H9 (cell line): ENCODE measurements at regions not wholly inside any gene's neighbourhood (a gene's known extent, or its start where the extent isn't known, plus 50 kb on each side); places are given as distances from the start of the nearest gene placed in this dataset.

Experiments used
- DNase-seq: peaks from one replicate; pipeline ENCODE4 v3.0.0-alpha.2; 2017
- H2AFZ ChIP-seq: one replicate; pipeline ENCODE4 v1.6.1; 2013; ENCODE audit warnings: mild to moderate bottlenecking, low read length, control low read depth, moderate library complexity
- H2AK5ac ChIP-seq: 2 replicates; pipeline ENCODE4 v1.6.1; 2013; ENCODE audit warnings: low read length, control low read depth, mixed read lengths; ENCODE audit not compliant: insufficient read length
- H2BK120ac ChIP-seq: one replicate; pipeline ENCODE4 v1.6.1; 2013; ENCODE audit warnings: low read depth, mild to moderate bottlenecking, low read length, control low read depth, inconsistent platforms; ENCODE audit not compliant: poor library complexity, severe bottlenecking
- H2BK12ac ChIP-seq: 2 replicates; pipeline ENCODE4 v1.6.1; 2013; ENCODE audit warnings: low read length, control low read depth, mixed read lengths, low read depth; ENCODE audit not compliant: insufficient read length
- H2BK15ac ChIP-seq: 2 replicates; pipeline ENCODE4 v1.6.1; 2013; ENCODE audit warnings: low read depth, low read length, control low read depth
- H2BK20ac ChIP-seq: one replicate; pipeline ENCODE4 v1.6.1; 2013; ENCODE audit warnings: low read depth, mild to moderate bottlenecking, low read length, control low read depth, inconsistent platforms; ENCODE audit not compliant: poor library complexity, severe bottlenecking
- H2BK5ac ChIP-seq: 2 replicates; pipeline ENCODE4 v1.6.1; 2013; ENCODE audit warnings: low read length, control low read depth, mixed read lengths; ENCODE audit not compliant: insufficient read length
- H3K14ac ChIP-seq: 2 replicates; pipeline ENCODE4 v1.6.1; 2013; ENCODE audit warnings: low read length, control low read depth; ENCODE audit not compliant: insufficient read depth
- H3K18ac ChIP-seq: 2 replicates; pipeline ENCODE4 v1.6.1; 2013; ENCODE audit warnings: low read depth, mild to moderate bottlenecking, mixed read lengths, low read length, control low read depth; ENCODE audit not compliant: insufficient read length
- H3K23ac ChIP-seq: 2 replicates; pipeline ENCODE4 v1.6.1; 2013; ENCODE audit warnings: low read length, control low read depth, mixed read lengths, low read depth; ENCODE audit not compliant: insufficient read length
- H3K23me2 ChIP-seq: 2 replicates; pipeline ENCODE4 v1.6.1; 2013; ENCODE audit warnings: low read depth, mild to moderate bottlenecking, mixed read lengths, low read length, control low read depth; ENCODE audit not compliant: insufficient read length, poor library complexity, severe bottlenecking
- H3K27ac ChIP-seq: 2 replicates; pipeline ENCODE4 v1.5.1; 2013; ENCODE audit warnings: low read length, control low read depth, mixed read lengths, low read depth; ENCODE audit not compliant: insufficient read length
- H3K27me3 ChIP-seq: 2 replicates; pipeline ENCODE4 v1.6.1; 2013; ENCODE audit warnings: low read length, control low read depth, inconsistent platforms; ENCODE audit not compliant: insufficient read depth
- H3K4ac ChIP-seq: 2 replicates; pipeline ENCODE4 v1.6.1; 2013; ENCODE audit warnings: low read depth, mild to moderate bottlenecking, control low read depth, inconsistent platforms, low read length, moderate library complexity
- H3K4me1 ChIP-seq: 2 replicates; pipeline ENCODE4 v1.6.1; 2013; ENCODE audit warnings: low read length, control low read depth, inconsistent platforms; ENCODE audit not compliant: insufficient read depth
- H3K4me2 ChIP-seq: 2 replicates; pipeline ENCODE4 v1.6.1; 2013; ENCODE audit warnings: low read length, control low read depth, mixed read lengths; ENCODE audit not compliant: insufficient read length, insufficient read depth
- H3K56ac ChIP-seq: 2 replicates; pipeline ENCODE4 v1.6.1; 2013; ENCODE audit warnings: low read depth, mild to moderate bottlenecking, mixed read lengths, low read length, control low read depth; ENCODE audit not compliant: insufficient read length
- H3K79me1 ChIP-seq: 2 replicates; pipeline ENCODE4 v1.6.1; 2013; ENCODE audit warnings: low read depth, mild to moderate bottlenecking, moderate library complexity, low read length, control low read depth, inconsistent platforms; ENCODE audit not compliant: insufficient read depth, poor library complexity, severe bottlenecking
- H3K79me2 ChIP-seq: 2 replicates; pipeline ENCODE4 v1.6.1; 2013; ENCODE audit warnings: low read length, control low read depth, inconsistent platforms; ENCODE audit not compliant: insufficient read depth
- H3K9ac ChIP-seq: 2 replicates; pipeline ENCODE4 v1.6.1; 2013; ENCODE audit warnings: low read length, control low read depth, mixed read lengths; ENCODE audit not compliant: insufficient read length; ENCODE audit errors: extremely low read depth
- H3K9me3 ChIP-seq: one replicate; pipeline ENCODE4 v1.6.1; 2013; ENCODE audit warnings: low read depth, low read length, inconsistent platforms; ENCODE audit not compliant: control insufficient read depth
- H3T11ph ChIP-seq: one replicate; pipeline ENCODE4 v1.6.1; 2013; ENCODE audit warnings: mild to moderate bottlenecking, low read length, control low read depth, inconsistent platforms
- H4K20me1 ChIP-seq: one replicate; pipeline ENCODE4 v1.6.1; 2013; ENCODE audit not compliant: control insufficient read depth, insufficient read length, insufficient read depth
- H4K5ac ChIP-seq: 2 replicates; pipeline ENCODE4 v1.6.1; 2013; ENCODE audit warnings: low read depth, mild to moderate bottlenecking, mixed read lengths, low read length, control low read depth; ENCODE audit not compliant: insufficient read length
- H4K8ac ChIP-seq: replicated peaks from 2 replicates; pipeline ENCODE4 v1.6.1; 2013; ENCODE audit warnings: low read length, control low read depth, mixed read lengths, low read depth; ENCODE audit not compliant: insufficient read length
- H4K91ac ChIP-seq: 2 replicates; pipeline ENCODE4 v1.6.1; 2013; ENCODE audit warnings: low read depth, mild to moderate bottlenecking, moderate library complexity, mixed read lengths, low read length, control low read depth; ENCODE audit not compliant: insufficient read length
- H3K27ac Mint-ChIP-seq, 3 experiments: 2 replicates in 2 of 3; 3 replicates in 1 of 3; pipeline ENCODE4 v1.8.0; 2020 to 2021; ENCODE audit warnings: mixed read lengths in 3 of 3, mild to moderate bottlenecking in 1 of 3, moderate library complexity in 1 of 3
- H3K27me3 Mint-ChIP-seq: 2 replicates; pipeline ENCODE4 v1.8.0; 2021; ENCODE audit warnings: low read depth, mild to moderate bottlenecking, moderate library complexity, mixed read lengths
- H3K36me3 Mint-ChIP-seq, 3 experiments: 2 replicates in 2 of 3; 3 replicates in 1 of 3; pipeline ENCODE4 v1.8.0; 2020 to 2021; ENCODE audit warnings: low read depth in 3 of 3, mixed read lengths in 3 of 3; ENCODE audit not compliant: insufficient read depth in 1 of 3
- H3K4me1 Mint-ChIP-seq, 2 experiments: 2 replicates each; pipeline ENCODE4 v1.8.0; 2020; ENCODE audit warnings: mixed read lengths in 2 of 2
- H3K4me3 Mint-ChIP-seq, 2 experiments: 2 replicates in 1 of 2; 3 replicates in 1 of 2; pipeline ENCODE4 v1.8.0; 2020 to 2021; ENCODE audit warnings: mild to moderate bottlenecking in 2 of 2, mixed read lengths in 2 of 2, moderate library complexity in 1 of 2
- H3K9me3 Mint-ChIP-seq, 2 experiments: 2 replicates in 1 of 2; 3 replicates in 1 of 2; pipeline ENCODE4 v1.8.0; 2020; ENCODE audit warnings: mild to moderate bottlenecking in 2 of 2, mixed read lengths in 2 of 2, moderate library complexity in 1 of 2
- WGBS: extraction: QIAGEN DNeasy Blood & Tissue Kit; methylation state at CpG from one replicate; pipeline ENCODE4 v1.1.7; 2013; ENCODE audit warnings: missing lambda C conversion rate, low lambda C conversion rate, mixed read lengths; ENCODE audit not compliant: insufficient read length; ENCODE audit errors: extremely low coverage; 5-methylcytosine and 5-hydroxymethylcytosine counted together
- TF ChIP-seq, protein P1 (sequence below): fragments of 200-600 bp; sonication (generic); conservative IDR thresholded peaks from 3 replicates; pipeline ENCODE4 v1.8.0; 2021; ENCODE audit warnings: antibody characterized with exemption, mild to moderate bottlenecking

DNA sequence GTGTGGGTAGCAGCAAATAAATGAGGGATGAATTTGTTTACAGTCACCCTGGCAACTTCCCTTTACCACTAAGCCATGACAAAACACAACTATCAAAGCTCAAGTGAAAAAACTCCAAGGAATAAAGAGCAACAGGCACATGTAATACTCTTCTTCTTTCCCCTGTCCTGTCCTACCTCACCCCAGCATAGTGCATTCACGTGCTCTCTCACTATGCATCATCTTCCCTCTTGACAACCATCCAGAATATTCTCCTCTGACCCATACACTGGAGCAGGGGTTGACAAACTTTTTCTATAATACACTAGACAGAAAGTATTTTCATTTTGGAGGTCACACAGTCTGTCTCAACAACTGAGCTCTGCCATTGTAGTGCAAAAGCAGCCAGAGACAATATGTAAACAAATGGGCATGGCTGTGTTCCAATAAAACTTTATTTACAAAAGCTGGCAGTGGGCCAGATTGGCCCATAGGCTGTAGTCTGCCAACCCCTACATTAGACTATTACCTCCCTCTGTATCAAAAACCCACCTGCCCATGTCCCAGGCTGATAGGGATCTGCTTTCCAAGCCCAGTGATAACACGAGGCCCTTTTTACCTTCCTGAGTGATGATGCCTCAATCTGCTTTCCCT is 354.5 kb downstream of the FGFR2 start:
- H2BK15ac ChIP-seq = no peak overlapping the region
- TF ChIP-seq, protein P1, sequence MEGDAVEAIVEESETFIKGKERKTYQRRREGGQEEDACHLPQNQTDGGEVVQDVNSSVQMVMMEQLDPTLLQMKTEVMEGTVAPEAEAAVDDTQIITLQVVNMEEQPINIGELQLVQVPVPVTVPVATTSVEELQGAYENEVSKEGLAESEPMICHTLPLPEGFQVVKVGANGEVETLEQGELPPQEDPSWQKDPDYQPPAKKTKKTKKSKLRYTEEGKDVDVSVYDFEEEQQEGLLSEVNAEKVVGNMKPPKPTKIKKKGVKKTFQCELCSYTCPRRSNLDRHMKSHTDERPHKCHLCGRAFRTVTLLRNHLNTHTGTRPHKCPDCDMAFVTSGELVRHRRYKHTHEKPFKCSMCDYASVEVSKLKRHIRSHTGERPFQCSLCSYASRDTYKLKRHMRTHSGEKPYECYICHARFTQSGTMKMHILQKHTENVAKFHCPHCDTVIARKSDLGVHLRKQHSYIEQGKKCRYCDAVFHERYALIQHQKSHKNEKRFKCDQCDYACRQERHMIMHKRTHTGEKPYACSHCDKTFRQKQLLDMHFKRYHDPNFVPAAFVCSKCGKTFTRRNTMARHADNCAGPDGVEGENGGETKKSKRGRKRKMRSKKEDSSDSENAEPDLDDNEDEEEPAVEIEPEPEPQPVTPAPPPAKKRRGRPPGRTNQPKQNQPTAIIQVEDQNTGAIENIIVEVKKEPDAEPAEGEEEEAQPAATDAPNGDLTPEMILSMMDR = no peak
- no peak for DNase-seq
- no peak overlapping the region for H3T11ph ChIP-seq
- H3K18ac ChIP-seq = no peak overlapping the region
- no peak overlapping the region for H3K4me3 Mint-ChIP-seq
- no peak overlapping the region for H3K56ac ChIP-seq
- H3K4me1 ChIP-seq = peaks cover 3% of the 10 kb centered on the region; the same call in 1 of the 2 replicates
- no peak overlapping the region for H4K5ac ChIP-seq
- no CpG with 5 or more reads among the region's 2 CpGs for WGBS
- H4K8ac ChIP-seq = no peak overlapping the region
- H2BK20ac ChIP-seq = no peak overlapping the region
- no peak overlapping the region for H3K27ac ChIP-seq
- H3K79me1 ChIP-seq = no peaks in the 10 kb centered on the region
- H3K27ac Mint-ChIP-seq = no peak overlapping the region
- no peak overlapping the region for H3K4ac ChIP-seq
- H3K23ac ChIP-seq = no peak overlapping the region
- H3K9me3 ChIP-seq = no peaks in the 10 kb centered on the region
- H2AFZ ChIP-seq = no peak overlapping the region
- H4K20me1 ChIP-seq = no peaks in the 10 kb centered on the region
- H4K91ac ChIP-seq = no peak overlapping the region
- 0 out of 4 replicates have a peak, but pooled peaks cover 0 to 2% of the 10 kb centered on the region in 2 experiments for H3K4me1 Mint-ChIP-seq
- H3K4me2 ChIP-seq = no peak overlapping the region
- no peak overlapping the region for H2BK120ac ChIP-seq
- no peaks in the 10 kb centered on the region for H3K79me2 ChIP-seq
- H3K27me3 Mint-ChIP-seq = no peaks in the 10 kb centered on the region
- H3K23me2 ChIP-seq = no peaks in the 10 kb centered on the region
- H3K9me3 Mint-ChIP-seq = peaks cover 0 to under 1% of the 10 kb centered on the region in 2 experiments; a peak in 1 of 5 replicates
- H3K9ac ChIP-seq = no peak overlapping the region
- no peaks in the 10 kb centered on the region for H3K36me3 Mint-ChIP-seq
- H3K27me3 ChIP-seq = no peaks in the 10 kb centered on the region
- H2BK5ac ChIP-seq = no peak overlapping the region
- no peak overlapping the region for H3K14ac ChIP-seq
- H2BK12ac ChIP-seq = no peak overlapping the region
- H2AK5ac ChIP-seq = no peak overlapping the region
